ENCODE measurements at regions not wholly inside any gene's neighbourhood (a gene's known extent, or its start where the extent isn't known, plus 50 kb on each side); places are given as distances from the start of the nearest gene placed in this dataset.

DNA sequence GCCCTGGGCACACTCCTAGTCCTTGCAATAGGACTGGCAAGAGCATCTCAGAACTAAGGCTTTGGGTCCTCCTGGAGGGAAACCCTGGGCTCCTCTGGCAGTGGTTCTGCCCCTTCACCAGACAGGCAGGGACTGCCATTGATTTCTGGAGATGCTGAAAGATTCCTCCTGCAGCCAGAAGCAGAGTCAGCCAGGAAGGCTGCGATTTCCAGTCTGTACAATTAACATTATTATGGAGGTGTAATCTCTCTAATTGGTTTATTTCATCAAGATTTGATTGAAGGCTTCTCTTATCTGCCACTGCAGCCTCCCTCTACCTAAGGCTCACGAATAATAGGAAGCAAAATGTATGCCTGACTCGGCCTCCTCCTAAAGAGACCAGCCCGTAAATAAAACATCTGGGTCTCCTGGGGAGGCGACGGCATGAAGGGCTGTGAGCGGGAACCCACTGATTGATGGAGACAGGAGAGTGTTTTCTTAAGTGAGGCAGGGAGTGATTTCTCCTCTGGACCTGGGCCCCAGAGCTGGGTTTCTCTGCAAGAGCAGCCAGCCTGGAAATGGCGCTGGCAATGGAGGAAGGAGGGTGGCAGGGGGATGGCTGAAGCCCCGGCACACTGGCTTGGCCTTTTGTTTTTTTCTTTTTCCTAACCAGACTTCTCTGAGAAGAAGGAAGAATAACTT, 689.6 kb downstream of the DHX35 start:
- DNase-seq: no peak

DNA sequence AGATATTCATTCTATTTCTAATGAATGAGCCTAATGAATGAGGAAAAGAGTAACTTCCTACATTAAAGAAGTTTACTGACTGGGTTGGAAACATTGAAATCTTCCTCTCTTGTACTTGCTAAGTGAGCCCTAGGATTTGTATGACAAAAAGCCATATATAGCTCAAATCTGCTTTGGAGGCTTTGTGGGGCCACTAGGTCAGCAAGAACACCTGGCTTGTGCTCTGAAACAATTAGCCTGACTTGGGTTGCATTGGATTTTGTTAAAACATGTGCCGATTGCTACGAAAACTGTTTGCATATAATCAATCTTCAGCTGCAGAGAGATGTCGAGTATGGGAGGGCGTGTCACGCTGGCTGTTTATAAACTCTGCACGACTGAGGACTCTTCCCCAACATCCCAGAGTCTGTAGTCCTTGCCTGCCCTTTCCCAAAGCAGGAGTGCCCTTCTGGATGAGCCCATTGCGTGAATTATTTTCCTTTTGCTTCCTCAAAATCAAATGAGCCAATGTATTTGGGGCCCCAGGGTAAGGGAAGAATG, 684.8 kb downstream of the DHX35 start:
- no peak for DNase-seq

DNA sequence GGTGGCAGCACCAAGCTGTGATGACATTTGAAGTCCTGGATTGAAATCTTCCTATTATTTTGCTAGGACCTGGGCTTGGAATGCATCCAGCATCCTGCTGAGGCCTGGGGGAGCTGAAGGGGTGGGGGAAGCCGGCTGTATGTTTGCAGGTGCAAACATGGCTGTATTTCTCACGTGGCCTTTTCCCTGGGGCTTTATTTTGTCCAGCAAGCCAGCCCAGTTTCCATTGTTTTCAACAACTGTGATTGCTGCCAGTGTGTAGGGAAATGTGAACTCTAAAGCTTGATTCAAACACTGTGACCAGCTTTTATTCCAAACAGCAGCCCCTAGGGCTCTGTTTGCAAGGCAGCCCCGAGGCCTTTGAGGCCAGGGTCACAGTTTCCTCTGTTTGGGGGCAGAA, 683.0 kb downstream of the DHX35 start:
- no peak for DNase-seq

DNA sequence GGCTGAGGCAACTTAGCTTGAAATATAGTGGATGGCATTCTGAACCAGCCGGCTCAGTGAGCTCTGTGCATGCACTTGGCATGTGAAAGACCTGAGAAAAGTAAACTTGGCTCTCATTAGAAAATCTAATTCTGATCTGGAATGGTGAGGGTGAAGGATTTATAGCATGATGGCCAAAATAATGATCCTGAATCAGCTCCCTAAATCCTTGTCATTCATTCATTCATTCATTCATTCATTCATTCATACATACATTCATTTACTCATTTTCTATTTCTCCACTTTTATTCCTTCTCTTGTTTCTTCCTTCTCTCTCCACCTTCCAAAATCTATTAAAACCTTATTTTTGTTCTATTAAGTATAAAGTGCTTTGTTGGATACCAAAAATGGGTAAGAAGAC, 681.1 kb downstream of the DHX35 start:
- no peak for DNase-seq

DNA sequence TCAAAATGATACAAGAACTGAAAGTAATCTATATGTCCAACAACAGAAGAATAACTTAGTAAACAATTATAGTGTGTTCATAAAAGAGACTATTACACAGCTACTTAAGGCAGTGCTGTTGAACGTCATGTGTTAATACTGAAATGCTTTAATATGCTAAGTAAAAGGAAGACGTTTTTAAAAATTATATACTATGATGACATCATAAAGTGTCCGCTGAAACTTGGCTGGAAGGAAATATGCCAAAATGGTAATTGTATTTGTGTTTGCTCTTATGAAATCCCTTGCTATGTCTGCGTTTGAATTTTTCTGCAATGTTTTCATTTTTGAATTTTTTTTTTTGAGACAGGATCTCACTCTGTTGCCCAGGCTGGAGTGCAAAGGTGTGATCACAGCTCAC, 679.3 kb downstream of the DHX35 start:
- DNase-seq: no peak

DNA sequence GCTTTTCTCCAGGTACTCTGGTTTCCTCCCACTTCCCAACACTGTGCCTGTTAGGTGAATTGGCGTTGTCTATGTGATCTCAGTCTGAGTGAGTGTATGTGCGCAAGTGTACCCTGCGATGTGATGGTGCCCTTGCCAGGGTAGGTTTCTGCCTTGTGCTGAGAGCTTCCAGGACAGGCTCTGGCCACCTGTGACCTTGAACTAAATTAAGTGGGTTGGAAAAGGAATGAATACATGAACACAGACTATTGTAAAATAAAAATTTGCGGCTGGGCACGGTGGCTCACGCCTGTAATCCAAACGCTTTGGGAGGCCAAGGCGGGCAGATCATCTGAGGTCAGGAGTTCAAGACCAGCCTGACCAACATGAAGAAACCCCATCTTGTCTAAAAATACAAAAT, 678.0 kb downstream of the DHX35 start:
- DNase-seq: no peak

DNA sequence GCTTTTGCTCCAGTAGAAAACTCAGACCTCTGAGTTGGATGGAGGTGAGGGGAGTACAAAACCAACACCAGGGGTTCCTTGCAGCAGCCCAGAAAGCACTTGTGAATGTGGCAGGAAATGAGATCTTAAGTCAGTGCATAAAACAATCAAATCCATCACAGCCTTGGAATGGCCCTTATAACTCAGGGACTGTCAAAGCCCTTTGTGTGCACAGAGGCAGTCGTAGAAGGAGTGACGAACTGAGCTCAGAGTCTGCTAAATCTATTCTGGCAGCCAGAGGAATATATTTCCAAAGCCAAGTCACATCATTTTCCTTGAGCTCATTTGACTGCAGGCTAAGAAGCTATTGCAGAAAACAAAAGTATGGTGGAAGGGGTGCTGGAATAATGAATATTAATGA, 676.6 kb downstream of the DHX35 start:
- no peak for DNase-seq

DNA sequence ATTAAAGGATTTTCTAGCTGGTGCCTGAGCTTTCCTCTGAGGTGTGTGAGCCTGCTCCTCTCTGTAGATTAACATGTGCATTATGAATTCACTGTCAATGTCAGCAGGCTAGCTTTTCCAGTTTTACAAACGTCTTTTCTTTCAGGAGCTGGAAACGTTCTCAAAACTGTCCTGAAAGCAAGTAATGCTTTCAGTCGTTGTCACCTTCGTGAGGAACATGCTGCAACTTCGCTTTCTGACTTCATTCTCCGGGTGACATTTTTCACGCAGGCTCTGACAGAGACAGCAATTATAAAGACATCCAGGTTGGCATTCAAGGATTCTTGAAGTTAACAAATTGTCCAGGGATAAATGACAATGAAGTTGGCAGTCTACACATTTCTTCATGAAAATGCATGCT, 671.5 kb downstream of the DHX35 start:
- no peak for DNase-seq

DNA sequence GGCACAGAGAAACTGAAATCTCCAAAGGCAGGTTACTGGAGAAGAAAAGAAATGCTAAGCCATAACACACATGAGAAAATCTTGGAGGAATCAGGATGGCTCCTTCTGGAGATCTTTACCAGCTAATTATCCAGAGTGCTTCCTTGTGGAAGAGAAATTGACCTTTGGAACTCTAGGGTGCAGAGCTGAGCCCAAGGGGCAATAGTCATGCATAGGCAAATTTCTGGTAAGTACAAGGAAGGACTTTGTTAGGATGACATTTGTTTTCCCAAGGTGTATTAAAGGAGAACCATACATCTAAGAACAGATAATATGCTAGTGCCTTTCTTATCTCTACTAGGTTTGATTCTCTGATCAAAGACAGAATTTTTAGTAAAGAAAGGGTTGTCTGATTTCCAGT, 670.6 kb downstream of the DHX35 start:
- DNase-seq: no peak

DNA sequence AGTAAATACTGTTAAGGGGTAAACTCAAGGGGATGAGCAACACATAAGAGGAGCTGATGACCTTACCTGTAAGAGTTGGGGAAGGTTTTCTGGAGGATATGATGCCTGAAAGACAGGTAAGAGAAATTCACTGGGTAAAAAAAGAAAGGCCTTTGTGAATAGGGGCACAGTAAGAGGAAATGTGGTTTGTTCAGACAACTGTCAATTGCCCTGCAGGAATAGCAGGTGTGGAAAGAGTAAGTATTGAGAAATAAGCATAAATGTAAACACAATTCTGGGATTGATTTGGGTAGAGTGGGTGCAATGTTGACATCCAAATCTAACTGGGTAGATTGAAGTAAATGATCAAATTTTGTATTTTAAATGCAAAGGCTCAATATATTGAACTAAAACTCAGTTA, 670.0 kb downstream of the DHX35 start:
- no peak for DNase-seq

DNA sequence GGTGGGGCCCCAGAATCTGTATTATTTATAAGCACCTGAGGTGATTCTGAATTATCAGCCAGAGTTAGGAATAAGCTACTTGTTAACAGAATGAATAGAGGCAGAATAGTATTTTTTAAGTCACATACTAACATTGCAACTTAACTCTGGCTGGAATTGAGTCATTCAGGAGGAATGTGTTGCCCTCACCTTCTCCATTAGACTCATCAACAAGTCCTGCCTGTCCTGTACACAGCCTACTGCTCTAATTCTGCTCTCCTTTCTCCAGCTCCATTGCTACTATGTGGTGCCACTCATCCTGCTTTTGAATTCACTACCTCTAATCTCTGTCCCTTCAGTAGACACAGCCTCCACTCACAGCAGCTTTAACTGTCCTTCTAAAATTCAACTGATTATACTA, 669.4 kb downstream of the DHX35 start:
- DNase-seq: no peak

DNA sequence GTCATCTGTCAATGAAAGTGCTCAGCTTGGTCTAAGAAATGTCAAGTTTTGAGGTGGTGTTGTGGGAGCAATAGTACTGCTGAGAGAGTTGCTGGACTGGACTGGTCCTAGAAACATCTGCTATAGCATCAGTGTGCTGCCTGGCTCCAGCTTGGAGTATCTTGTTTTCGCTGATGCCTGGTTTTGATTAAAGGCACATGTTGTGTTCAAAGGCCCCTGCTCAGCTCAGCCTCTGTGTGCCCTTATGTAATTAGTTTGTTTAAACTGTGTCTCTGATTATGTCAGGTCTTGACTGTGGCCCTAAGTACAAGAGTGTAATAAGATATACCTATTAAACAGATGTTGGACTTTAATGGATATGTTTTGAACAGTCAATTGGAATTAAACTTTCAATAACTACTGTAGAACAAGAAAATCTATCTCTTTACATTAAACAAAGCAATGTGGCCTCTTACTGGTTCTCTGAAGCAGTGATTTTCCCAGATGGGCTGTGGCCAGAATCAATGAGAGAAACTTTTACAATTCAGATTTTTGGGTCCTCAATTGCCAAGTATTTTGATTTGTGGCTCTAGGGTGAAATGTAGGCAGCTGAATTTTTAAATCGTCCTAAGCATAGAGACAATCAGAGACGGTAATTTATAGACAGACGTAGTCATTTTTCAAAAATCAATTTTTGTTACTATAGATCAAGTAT, 668.2 kb downstream of the DHX35 start:
- no peak for DNase-seq

DNA sequence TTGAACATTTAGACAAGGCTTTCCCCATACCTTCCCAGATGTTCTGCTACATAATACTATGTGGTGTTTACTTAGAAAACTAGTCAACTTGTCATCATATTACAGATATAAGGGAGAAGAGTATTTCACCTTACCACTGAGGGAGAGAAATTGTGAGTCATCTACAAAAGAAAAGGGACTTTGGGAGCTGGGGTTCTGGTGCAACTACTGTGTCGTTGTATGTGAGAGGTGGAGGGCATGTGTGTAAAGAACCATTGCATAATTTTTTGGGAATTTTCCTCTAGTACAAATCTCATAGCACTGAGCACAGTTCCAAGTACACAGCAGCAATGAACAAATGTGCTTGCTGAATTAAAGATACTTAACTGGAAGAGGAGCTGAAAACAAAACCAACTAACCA, 665.6 kb downstream of the DHX35 start:
- no peak for DNase-seq

DNA sequence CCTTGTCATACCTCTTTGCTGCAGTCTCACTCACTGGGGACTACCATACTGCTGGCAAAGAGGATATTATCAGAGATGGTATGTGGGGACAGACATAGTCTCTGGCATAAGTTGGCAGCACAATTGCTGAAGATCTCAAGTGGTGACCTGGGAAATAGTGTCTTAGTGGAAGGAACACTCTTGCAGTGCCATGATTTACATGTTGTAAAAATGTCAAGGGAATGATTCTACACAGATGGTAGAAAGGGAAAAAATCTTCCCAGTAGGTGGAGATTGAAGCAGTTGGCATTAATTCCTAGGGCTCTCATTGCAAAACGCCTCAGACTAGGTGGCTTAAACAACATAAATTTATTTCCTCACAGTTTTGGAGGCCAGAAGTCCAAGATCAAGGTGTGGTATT, 662.2 kb downstream of the DHX35 start:
- DNase-seq: no peak

DNA sequence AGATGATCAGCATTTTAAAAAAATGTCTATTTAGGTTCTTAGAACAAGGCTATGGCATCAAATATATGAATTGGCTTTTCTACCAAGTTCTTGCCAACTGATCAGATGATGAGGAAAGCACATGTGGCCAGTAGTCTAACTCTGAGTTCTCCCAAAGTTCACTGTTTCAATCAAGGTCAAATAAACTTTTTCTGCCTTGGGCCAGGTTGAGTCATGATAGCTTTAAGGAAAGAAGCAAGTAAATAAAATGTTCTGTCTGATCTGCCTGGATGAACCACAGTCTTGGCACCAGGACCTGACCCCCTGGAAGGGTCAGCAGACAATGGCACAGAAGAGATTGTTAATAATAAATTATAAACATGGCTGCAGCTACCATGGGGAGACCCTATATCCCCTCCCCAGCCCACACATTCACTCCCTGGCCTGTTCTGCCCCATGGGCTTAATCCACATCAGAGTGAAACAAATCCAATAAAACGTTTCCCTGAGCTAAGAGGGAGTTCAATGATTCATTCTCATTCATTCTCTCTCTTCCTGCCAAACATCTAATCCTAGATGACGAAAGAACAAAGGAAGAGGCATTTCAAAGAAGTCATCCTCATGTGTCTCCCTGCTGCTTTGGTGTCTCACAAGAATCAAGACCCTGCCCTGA, 661.6 kb downstream of the DHX35 start:
- no peak for DNase-seq

DNA sequence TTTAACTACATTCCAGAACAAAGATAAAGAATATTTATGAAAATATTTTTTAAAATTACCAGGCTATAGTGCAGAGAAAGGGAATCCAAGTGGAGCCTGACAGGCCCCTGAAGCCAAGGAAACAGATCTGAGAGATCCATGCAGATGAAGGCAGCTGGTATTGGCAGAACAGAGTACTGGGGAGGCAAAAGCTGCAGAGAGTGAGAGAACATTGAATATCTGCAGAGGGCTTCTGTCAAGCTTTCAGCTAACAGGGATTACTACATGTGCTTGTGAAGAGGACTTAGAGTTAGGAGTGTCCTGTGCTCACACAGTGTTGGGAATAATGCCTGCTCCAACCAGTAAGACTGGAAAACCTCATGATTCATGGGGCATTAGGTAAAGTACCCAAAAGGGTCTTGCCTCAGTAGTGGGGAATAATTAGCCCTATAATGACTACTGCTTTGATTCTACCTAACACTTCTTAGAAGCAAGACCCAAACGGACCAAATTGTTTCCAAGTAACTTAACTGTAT, 657.2 kb downstream of the DHX35 start:
- DNase-seq: no peak

DNA sequence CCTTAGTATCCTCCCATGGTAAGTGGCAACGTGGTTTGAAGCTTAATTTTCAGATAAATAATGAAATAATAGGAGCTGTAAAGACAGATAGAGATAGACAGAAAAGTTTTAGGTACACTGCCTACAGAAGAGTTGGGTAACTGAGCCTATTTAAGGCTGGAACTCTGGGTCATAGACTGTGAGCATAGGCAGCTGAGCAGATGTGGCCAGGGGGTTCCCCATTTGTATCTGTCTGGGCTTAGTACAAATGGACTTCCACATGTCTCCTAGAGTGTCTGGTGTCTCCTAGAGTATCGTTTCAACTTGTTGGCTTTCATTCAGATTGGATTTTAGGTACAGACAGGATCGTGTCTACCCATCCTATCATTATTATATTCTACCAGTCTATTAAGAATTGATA, 649.8 kb downstream of the DHX35 start:
- no peak for DNase-seq

DNA sequence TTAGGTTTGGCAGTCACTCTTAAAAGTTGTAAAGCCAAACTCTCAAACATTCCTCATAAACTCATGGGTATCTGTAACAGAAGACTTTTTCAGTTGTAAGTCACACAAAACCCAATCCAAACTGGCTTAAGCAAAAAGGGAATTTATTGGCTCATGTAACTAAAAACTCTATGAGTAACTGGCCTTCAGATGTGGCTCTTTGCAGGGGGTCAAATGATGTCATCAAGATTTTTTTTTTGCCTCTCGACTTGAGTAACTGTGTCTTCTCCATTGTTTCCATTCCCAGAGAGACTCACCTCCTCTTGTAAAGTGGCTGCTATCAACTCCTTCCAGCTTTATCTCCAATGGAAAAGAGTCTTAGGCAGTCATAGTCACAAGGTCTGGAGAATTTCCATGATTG, 645.0 kb downstream of the DHX35 start:
- DNase-seq: no peak

DNA sequence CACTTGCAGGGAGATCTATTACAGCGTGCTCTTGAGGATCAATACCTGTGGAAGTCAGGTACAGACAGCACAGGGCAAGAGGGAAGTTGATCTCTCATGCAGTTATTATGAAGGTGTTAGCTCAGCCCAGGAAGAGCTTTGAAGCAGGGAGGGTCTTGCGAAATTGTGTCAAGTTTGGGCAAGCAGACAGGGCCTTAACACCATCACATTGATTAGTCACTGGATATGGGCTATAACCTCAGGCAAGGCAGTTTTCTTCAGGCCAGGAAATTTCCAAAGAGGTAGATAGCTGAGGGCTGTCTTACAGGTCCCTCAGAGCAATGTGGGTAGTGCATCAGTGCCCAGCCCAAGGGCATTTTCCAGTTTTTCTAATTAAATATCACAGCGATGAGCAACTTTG, 643.8 kb downstream of the DHX35 start:
- no peak for DNase-seq

DNA sequence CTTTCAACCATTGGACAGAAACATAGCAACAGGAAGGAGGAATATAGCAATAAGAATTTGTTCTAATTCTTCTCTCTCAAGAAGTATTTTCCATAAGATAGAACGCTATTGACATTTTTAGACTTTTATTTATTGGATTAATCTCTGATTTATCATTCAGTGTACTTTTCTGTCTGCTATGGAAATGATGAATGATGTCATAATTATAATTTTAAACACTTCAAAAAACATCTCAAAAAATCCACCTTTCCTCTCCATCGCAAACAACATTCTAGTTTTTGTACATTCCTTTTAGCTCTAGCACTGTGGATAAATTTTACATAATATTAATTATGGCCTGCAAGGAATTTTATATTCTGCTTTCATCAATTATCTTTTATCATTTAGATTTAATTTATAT, 643.2 kb downstream of the DHX35 start:
- DNase-seq: no peak

DNA sequence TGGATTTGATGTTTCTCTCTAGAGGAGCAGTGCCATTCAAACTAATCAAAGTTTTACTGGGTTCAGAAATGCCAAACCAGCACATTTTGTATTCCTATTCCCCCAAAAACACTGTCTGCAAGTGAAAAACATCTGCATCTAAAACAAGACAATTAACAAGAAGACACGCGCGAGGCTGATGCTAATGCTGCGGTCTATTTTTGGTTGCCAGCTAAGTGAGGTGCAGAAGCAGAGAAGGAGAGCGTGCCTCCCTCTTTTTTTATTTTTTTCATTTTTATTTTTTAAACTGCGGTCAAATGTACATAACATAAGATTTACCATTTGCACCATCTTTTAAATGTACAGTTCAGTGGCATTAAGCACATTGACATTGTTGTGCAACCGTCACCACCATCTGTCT, 641.1 kb downstream of the DHX35 start:
- no peak for DNase-seq

DNA sequence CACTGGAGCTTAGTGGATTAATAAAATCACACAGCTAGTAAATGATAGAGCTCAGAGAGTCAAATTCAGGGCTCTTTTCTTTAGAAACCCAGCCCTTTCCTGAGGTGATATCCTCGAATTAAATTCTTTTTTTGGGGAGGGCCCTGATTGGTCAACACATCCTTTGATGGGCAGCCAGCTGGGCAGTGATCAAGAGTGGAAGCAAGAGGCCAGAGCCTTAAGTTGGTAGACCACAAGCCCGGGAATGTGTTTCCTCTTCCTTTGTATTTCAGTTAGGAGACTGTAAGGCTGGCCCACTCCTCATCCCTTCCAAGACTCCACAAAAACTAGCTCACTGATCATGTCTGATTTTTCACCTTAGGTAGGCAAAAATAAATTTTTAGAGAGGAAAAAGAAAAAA, 640.5 kb downstream of the DHX35 start:
- no peak for DNase-seq

DNA sequence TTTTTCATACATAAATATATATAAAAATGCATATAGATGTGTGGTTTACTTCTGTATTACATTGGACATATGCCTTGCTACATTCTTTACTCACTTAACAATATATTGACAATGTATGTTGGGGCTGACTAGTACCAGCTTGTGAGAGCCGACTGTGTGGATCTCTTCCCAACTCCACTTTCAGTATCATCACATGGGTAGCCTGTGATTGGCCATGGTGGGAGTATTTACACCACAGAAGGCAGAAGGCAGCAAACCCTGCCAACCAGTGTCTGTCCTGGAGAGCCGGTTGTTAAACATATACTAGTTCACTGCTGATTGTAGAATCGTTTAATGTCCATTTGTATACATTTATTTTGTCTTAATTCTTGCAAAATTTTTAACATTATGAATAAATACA, 638.7 kb downstream of the DHX35 start:
- DNase-seq: no peak

DNA sequence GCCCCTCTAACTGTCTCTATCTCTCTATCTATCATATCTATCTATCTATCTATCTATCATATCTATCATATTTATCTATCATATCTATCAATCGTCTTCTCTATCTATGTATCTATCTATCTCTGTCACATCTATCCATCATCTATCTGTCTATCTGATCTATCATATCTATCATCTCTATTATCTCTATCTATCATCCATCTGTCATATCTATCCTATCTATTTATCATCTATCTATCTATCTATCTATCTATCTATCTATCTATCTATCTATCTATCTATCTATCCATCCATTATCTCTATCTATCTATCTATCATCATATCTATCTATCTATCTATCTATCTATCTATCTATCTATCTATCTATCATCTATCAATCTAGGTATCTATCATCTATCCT, 638.0 kb downstream of the DHX35 start:
- no peak for DNase-seq

Data from GOT3 (cell line).